GM12878 (cell line): ENCODE measurements at regions not wholly inside any gene's neighbourhood (a gene's known extent, or its start where the extent isn't known, plus 50 kb on each side); places are given as distances from the start of the nearest gene placed in this dataset.
"Not testable (repeated sequence)": the region's sequence is repeated elsewhere in the genome, so short reads cannot be mapped to it uniquely, and the experiment has no call there.

Experiments used
- E2F4 ChIP-seq: IDR thresholded peaks from 2 replicates; pipeline ENCODE4 v1.6.1; 2012; ENCODE audit warnings: low read depth, low read length, improper control_type of control experiment
- EZH2 ChIP-seq: IDR thresholded peaks from 2 replicates; pipeline ENCODE4 v1.6.1; 2012; ENCODE audit warnings: low read depth, mild to moderate bottlenecking, control low read depth, inconsistent platforms, low read length, borderline replicate concordance; ENCODE audit not compliant: control insufficient read depth
- HCFC1 ChIP-seq: fragments of 150-350 bp; IDR thresholded peaks from 2 replicates; pipeline ENCODE4 v1.6.1; 2014; ENCODE audit warnings: low read length
- HDAC2 ChIP-seq: fragments of 200-600 bp; sonication (generic); IDR thresholded peaks from 2 replicates; pipeline ENCODE4 v1.6.1; 2017
- TF ChIP-seq, protein P1 (sequence below): IDR thresholded peaks from 2 replicates; pipeline ENCODE4 v1.6.1; 2011; ENCODE audit warnings: low read depth, low read length, improper control_type of control experiment, borderline replicate concordance
- TF ChIP-seq, protein P2 (sequence below), 3 experiments: IDR thresholded peaks in 2 of 3; conservative IDR thresholded peaks in 1 of 3; 2 replicates each; pipeline ENCODE4 v1.5.1; 2011; ENCODE audit warnings: low read depth in 3 of 3, low read length in 3 of 3, mild to moderate bottlenecking in 3 of 3, control low read depth in 2 of 3, moderate library complexity in 2 of 3, inconsistent platforms in 1 of 3, mixed read lengths in 1 of 3; ENCODE audit not compliant: control insufficient read depth in 2 of 3, insufficient read depth in 1 of 3; ENCODE audit errors: extremely low read depth in 1 of 3

DNA sequence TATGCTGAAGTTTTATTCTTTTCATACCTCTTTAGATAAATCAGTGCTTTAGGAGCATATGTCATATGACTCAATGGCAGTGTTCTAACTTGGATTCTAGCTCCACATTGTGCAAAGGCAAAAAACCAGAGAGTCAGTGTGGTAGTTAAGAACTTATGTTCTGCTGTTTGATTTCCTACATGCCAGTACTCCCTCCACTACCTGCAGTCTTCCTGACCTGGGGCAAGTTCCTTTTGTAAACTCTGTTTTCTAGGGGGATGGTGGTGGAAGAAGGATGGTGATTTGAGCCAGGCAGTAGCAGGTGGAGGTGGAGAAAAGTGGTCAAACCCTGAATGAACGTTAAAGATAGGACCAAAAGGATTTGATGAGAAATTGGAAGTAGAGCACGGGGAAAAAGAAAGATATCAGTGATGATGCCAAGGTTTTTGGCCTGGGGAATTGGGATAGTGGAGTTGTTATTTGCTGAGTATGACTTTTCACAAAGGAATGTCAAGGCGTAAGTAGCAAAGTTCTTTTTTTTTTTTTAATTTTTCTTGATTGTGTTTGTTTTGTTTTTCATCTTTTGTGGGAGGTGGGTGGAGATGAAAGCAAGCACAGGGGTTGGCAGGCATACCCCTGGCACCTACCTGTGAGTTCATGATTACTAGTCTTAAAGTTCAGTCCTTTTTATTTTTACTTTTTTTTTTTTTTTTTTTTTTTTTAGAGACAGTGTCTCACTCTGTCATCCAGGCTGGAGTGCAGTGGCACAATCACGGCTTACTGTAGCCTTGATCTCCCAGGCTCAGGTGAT is 82.3 kb downstream of the SYT15B start:
- TF ChIP-seq, protein P1, sequence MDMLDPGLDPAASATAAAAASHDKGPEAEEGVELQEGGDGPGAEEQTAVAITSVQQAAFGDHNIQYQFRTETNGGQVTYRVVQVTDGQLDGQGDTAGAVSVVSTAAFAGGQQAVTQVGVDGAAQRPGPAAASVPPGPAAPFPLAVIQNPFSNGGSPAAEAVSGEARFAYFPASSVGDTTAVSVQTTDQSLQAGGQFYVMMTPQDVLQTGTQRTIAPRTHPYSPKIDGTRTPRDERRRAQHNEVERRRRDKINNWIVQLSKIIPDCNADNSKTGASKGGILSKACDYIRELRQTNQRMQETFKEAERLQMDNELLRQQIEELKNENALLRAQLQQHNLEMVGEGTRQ, result not testable (repeated sequence)
- not testable (repeated sequence) for TF ChIP-seq HCFC1, HDAC2, E2F4, EZH2
- TF ChIP-seq, protein P2, sequence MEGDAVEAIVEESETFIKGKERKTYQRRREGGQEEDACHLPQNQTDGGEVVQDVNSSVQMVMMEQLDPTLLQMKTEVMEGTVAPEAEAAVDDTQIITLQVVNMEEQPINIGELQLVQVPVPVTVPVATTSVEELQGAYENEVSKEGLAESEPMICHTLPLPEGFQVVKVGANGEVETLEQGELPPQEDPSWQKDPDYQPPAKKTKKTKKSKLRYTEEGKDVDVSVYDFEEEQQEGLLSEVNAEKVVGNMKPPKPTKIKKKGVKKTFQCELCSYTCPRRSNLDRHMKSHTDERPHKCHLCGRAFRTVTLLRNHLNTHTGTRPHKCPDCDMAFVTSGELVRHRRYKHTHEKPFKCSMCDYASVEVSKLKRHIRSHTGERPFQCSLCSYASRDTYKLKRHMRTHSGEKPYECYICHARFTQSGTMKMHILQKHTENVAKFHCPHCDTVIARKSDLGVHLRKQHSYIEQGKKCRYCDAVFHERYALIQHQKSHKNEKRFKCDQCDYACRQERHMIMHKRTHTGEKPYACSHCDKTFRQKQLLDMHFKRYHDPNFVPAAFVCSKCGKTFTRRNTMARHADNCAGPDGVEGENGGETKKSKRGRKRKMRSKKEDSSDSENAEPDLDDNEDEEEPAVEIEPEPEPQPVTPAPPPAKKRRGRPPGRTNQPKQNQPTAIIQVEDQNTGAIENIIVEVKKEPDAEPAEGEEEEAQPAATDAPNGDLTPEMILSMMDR (IDR thresholded peaks at IDR 0.05 in 2 of 3, conservative IDR thresholded peaks at IDR 0.05 in 1 of 3; ENCODE audit: control insufficient read depth in 2 of 3, extremely low read depth in 1 of 3, insufficient read depth in 1 of 3, low read depth in 3 of 3, low read length in 3 of 3), result not testable (repeated sequence)
